WTC11 (cell line): ENCODE measurements at regions not wholly inside any gene's neighbourhood (a gene's known extent, or its start where the extent isn't known, plus 50 kb on each side); places are given as distances from the start of the nearest gene placed in this dataset.

Experiments
- AFF4 ChIP-seq: sonication (generic); formaldehyde crosslinking; IDR thresholded peaks from 2 replicates; pipeline ENCODE4 v1.8.1; 2023; ENCODE audit warnings: mild to moderate bottlenecking, missing genetic modification reagents, borderline replicate concordance
- AR ChIP-seq: fragments of 250-450 bp; sonication (Bioruptor Pico); IDR thresholded peaks from 2 replicates; pipeline ENCODE4 v1.9.0; 2021; ENCODE audit warnings: mild to moderate bottlenecking
- ATF1 ChIP-seq: sonication (generic); formaldehyde crosslinking; IDR thresholded peaks from 2 replicates; pipeline ENCODE4 v1.8.1; 2023; ENCODE audit warnings: mild to moderate bottlenecking, moderate library complexity, missing genetic modification reagents
- CTCF ChIP-seq: fragments of 200-600 bp; IDR thresholded peaks from 2 replicates; pipeline ENCODE4 v1.8.0; 2022; ENCODE audit warnings: antibody characterized with exemption
- E2F1 ChIP-seq: sonication (generic); formaldehyde crosslinking; IDR thresholded peaks from 2 replicates; pipeline ENCODE4 v1.8.0; 2022; ENCODE audit warnings: mild to moderate bottlenecking, missing genetic modification reagents
- E2F4 ChIP-seq: sonication (generic); formaldehyde crosslinking; IDR thresholded peaks from 2 replicates; pipeline ENCODE4 v1.8.1; 2022; ENCODE audit warnings: low read depth, mild to moderate bottlenecking, moderate library complexity, missing genetic modification reagents, borderline replicate concordance
- MAX ChIP-seq: sonication (generic); formaldehyde crosslinking; IDR thresholded peaks from 2 replicates; pipeline ENCODE4 v1.8.0; 2022; ENCODE audit warnings: mild to moderate bottlenecking, missing genetic modification reagents
- NR1H2 ChIP-seq: sonication (generic); formaldehyde crosslinking; IDR thresholded peaks from 2 replicates; pipeline ENCODE4 v1.9.0; 2021; ENCODE audit warnings: mild to moderate bottlenecking, moderate library complexity, missing genetic modification reagents
- SP1 ChIP-seq: sonication (generic); formaldehyde crosslinking; conservative IDR thresholded peaks from 2 replicates; pipeline ENCODE4 v1.8.1; 2022; ENCODE audit warnings: missing genetic modification reagents
- STAT6 ChIP-seq: sonication (generic); formaldehyde crosslinking; conservative IDR thresholded peaks from 2 replicates; pipeline ENCODE4 v1.8.1; 2023; ENCODE audit warnings: mild to moderate bottlenecking, low read depth, missing genetic modification reagents, moderate library complexity
- TP53 ChIP-seq: sonication (generic); formaldehyde crosslinking; IDR thresholded peaks from 2 replicates; pipeline ENCODE4 v1.8.1; 2023; ENCODE audit warnings: mild to moderate bottlenecking, missing genetic modification reagents
- ZNF263 ChIP-seq: sonication (generic); formaldehyde crosslinking; IDR thresholded peaks from 2 replicates; pipeline ENCODE4 v1.8.1; 2022; ENCODE audit warnings: low read depth, mild to moderate bottlenecking, moderate library complexity, missing genetic modification reagents
- ZNF396 ChIP-seq: fragments of 250-450 bp; sonication (Bioruptor Pico); IDR thresholded peaks from 2 replicates; pipeline ENCODE4 v1.8.0; 2021; ENCODE audit warnings: mild to moderate bottlenecking, moderate library complexity, borderline replicate concordance

- TF ChIP-seq AR (CRISPR knock-in tag) (no peak), MAX (CRISPR knock-in tag) (no peak), CTCF (no peak), ZNF396 (CRISPR knock-in tag) (no peak), STAT6 (CRISPR knock-in tag) (no peak), E2F1 (CRISPR knock-in tag) (no peak), NR1H2 (CRISPR knock-in tag) (no peak), E2F4 (CRISPR knock-in tag) (no peak), SP1 (no peak), ATF1 (no peak), TP53 (CRISPR knock-in tag) (no peak), ZNF263 (no peak), AFF4 (CRISPR knock-in tag) (no peak)
These were observed 153.9 kb upstream of the C11orf58 start for GRCh38 chr11:16584569-16584968.
